ENCODE measurements at regions not wholly inside any gene's neighbourhood (a gene's known extent, or its start where the extent isn't known, plus 50 kb on each side); places are given as distances from the start of the nearest gene placed in this dataset.
A peak's percentile ranks its signal among the peaks of the same experiment; 100 is the strongest.
"Not testable (repeated sequence)": the region's sequence is repeated elsewhere in the genome, so short reads cannot be mapped to it uniquely, and the experiment has no call there.

GRCh38 chr4:187504974-187505797 is 490.4 kb upstream of the ZFP42 start:
- no peak for ATAC-seq

- ATAC-seq = not testable (repeated sequence)
Observed at GRCh38 chr4:187505798-187506141, 489.8 kb upstream of the ZFP42 start.

- no peak for ATAC-seq
Observed at GRCh38 chr4:187516224-187516623, 479.3 kb upstream of the ZFP42 start.

GRCh38 chr4:187541666-187542065 is 453.9 kb upstream of the ZFP42 start:
- ATAC-seq = no peak

GRCh38 chr4:187544461-187545053 is 451.0 kb upstream of the ZFP42 start:
- ATAC-seq = no peak

- ATAC-seq = no peak
Observed at GRCh38 chr4:187547316-187547715, 448.3 kb upstream of the ZFP42 start.

GRCh38 chr4:187550256-187550950 is 445.2 kb upstream of the ZFP42 start:
- ATAC-seq = no peak

- ATAC-seq = no peak
Observed at GRCh38 chr4:187552781-187553180, 442.8 kb upstream of the ZFP42 start.

- ATAC-seq = no peak
Observed at GRCh38 chr4:187555174-187555573, 440.4 kb upstream of the ZFP42 start.

- no peak for ATAC-seq
Observed at GRCh38 chr4:187558391-187558790, 437.2 kb upstream of the ZFP42 start.

GRCh38 chr4:187562345-187562744 is 433.2 kb upstream of the ZFP42 start:
- ATAC-seq = no peak

GRCh38 chr4:187565416-187565815 is 430.2 kb upstream of the ZFP42 start:
- ATAC-seq = no peak

- ATAC-seq = no peak
Observed at GRCh38 chr4:187569871-187570270, 425.7 kb upstream of the ZFP42 start.

GRCh38 chr4:187575706-187576105 is 419.9 kb upstream of the ZFP42 start:
- ATAC-seq = no peak

- ATAC-seq = no peak
Observed at GRCh38 chr4:187576751-187577150, 418.8 kb upstream of the ZFP42 start.

- ATAC-seq = no peak
Observed at GRCh38 chr4:187577941-187578480, 417.6 kb upstream of the ZFP42 start.

GRCh38 chr4:187586892-187587291 is 408.7 kb upstream of the ZFP42 start:
- ATAC-seq = no peak

- no peak for ATAC-seq
Observed at GRCh38 chr4:187598196-187598595, 397.4 kb upstream of the ZFP42 start.

- no peak for ATAC-seq
Observed at GRCh38 chr4:187602339-187603092, 393.1 kb upstream of the ZFP42 start.

GRCh38 chr4:187603093-187604025 is 392.2 kb upstream of the ZFP42 start:
- ATAC-seq = no peak

- no peak for ATAC-seq
Observed at GRCh38 chr4:187604984-187605383, 390.6 kb upstream of the ZFP42 start.

GRCh38 chr4:187606581-187606980 is 389.0 kb upstream of the ZFP42 start:
- peak; percentile 61 for ATAC-seq
